H1 (cell line): ENCODE measurements at regions not wholly inside any gene's neighbourhood (a gene's known extent, or its start where the extent isn't known, plus 50 kb on each side); places are given as distances from the start of the nearest gene placed in this dataset.

ENCODE experiments used
- CTCF ChIA-PET: fragments of 300-600 bp; sonication (Branson Sonifier 250); formaldehyde crosslinking; loops from one replicate; lab custom pipeline; 2021; ENCODE audit not compliant: partially characterized antibody; lab: Charles Lee
- POLR2A ChIA-PET: fragments of 300-600 bp; sonication (Branson Sonifier 250); formaldehyde crosslinking; loops from one replicate; lab custom pipeline; 2021; ENCODE audit warnings: inconsistent platforms; ENCODE audit not compliant: partially characterized antibody; lab: Charles Lee
- DNase-seq, 2 experiments: peaks; one replicate each; pipeline versions ENCODE4 v3.0.0 to v3.0.0-alpha.2; 2010 to 2022; ENCODE audit warnings: low spot score in 2 of 2, low read depth in 1 of 2, mixed read lengths in 1 of 2
- FAIRE-seq: peaks from 2 replicates; lab custom pipeline; 2011; peaks lifted over from hg19 to GRCh38; lab: Jason Lieb, UNC
- H2AFZ ChIP-seq: 2 replicates; pipeline ENCODE4 v1.8.1; 2012; ENCODE audit warnings: low read length, inconsistent platforms
- H2AK5ac ChIP-seq: 2 replicates; pipeline ENCODE4 v1.6.1; 2013; ENCODE audit warnings: low read depth, low read length
- H2BK120ac ChIP-seq: replicated peaks from 2 replicates; pipeline ENCODE3; 2013; ENCODE audit warnings: low read depth, low read length, inconsistent platforms
- H2BK12ac ChIP-seq: 2 replicates; pipeline ENCODE4 v1.6.1; 2013; ENCODE audit warnings: low read depth, low read length
- H2BK15ac ChIP-seq: 2 replicates; pipeline ENCODE4 v1.6.1; 2013; ENCODE audit warnings: low read length
- H2BK20ac ChIP-seq: 2 replicates; pipeline ENCODE4 v1.6.1; 2013; ENCODE audit warnings: low read length
- H2BK5ac ChIP-seq: 2 replicates; pipeline ENCODE4 v1.6.1; 2013; ENCODE audit warnings: low read depth, low read length
- H3K14ac ChIP-seq: 2 replicates; pipeline ENCODE4 v1.6.1; 2013; ENCODE audit warnings: inconsistent platforms; ENCODE audit not compliant: insufficient read length
- H3K18ac ChIP-seq: 2 replicates; pipeline ENCODE4 v1.6.1; 2013; ENCODE audit warnings: low read length; ENCODE audit errors: extremely low read depth
- H3K23ac ChIP-seq: 2 replicates; pipeline ENCODE4 v1.6.1; 2013; ENCODE audit warnings: inconsistent platforms; ENCODE audit not compliant: insufficient read length
- H3K23me2 ChIP-seq: 2 replicates; pipeline ENCODE4 v1.6.1; 2013; ENCODE audit warnings: low read depth, low read length
- H3K27ac ChIP-seq: 2 replicates; pipeline ENCODE4 v1.6.1; 2011; ENCODE audit warnings: low read depth, low read length, inconsistent platforms
- H3K27me3 ChIP-seq, 4 experiments: replicated peaks in 1 of 4; 1 replicate in 1 of 4; 2 replicates in 3 of 4; pipeline versions ENCODE4 v1.6.1 to v1.8.1; 2011 to 2013; ENCODE audit warnings: low read length in 3 of 4, mild to moderate bottlenecking in 3 of 4, inconsistent platforms in 2 of 4, mixed read lengths in 2 of 4, moderate library complexity in 1 of 4; ENCODE audit not compliant: control insufficient read depth in 3 of 4, insufficient read depth in 3 of 4; ENCODE audit errors: extremely low read depth in 1 of 4
- H3K36me3 ChIP-seq, 4 experiments: 2 replicates each; pipeline versions ENCODE4 v1.6.1 to v1.8.1; 2011 to 2013; ENCODE audit warnings: mild to moderate bottlenecking in 4 of 4, low read length in 3 of 4, moderate library complexity in 2 of 4, control low read depth in 1 of 4, inconsistent platforms in 1 of 4; ENCODE audit not compliant: insufficient read depth in 4 of 4, control insufficient read depth in 2 of 4
- H3K4ac ChIP-seq: replicated peaks from 2 replicates; pipeline ENCODE3; 2013; ENCODE audit warnings: low read length, low read depth, mixed read lengths, inconsistent platforms; ENCODE audit not compliant: insufficient read length
- H3K4me1 ChIP-seq, 4 experiments: replicated peaks in 1 of 4; 1 replicate in 1 of 4; 2 replicates in 3 of 4; pipeline versions ENCODE4 v1.6.1 to v1.8.1; 2011 to 2013; ENCODE audit warnings: low read length in 3 of 4, inconsistent platforms in 2 of 4, mixed read lengths in 1 of 4; ENCODE audit not compliant: insufficient read depth in 4 of 4, control insufficient read depth in 3 of 4
- H3K4me2 ChIP-seq, 2 experiments: 2 replicates each; pipeline versions ENCODE4 v1.6.1 to v1.8.1; 2011 to 2013; ENCODE audit warnings: low read depth in 2 of 2, low read length in 2 of 2, control low read depth in 1 of 2, inconsistent platforms in 1 of 2, mild to moderate bottlenecking in 1 of 2; ENCODE audit not compliant: insufficient read depth in 1 of 2
- H3K4me3 ChIP-seq, 4 experiments: fragments of 200-600, 300-600 bp in 1 of 4; sonication (generic), shearing (Covaris generic), sonication (Bioruptor Twin) in 1 of 4; 2 replicates each; pipeline versions ENCODE4 v1.5.1 to v1.8.1; 2011 to 2016; ENCODE audit warnings: low read length in 4 of 4, low read depth in 3 of 4, control low read depth in 2 of 4, inconsistent platforms in 2 of 4, mild to moderate bottlenecking in 2 of 4, mixed read lengths in 1 of 4, moderate library complexity in 1 of 4; ENCODE audit not compliant: insufficient read depth in 2 of 4; ENCODE audit errors: extremely low read depth in 1 of 4
- H3K56ac ChIP-seq: replicated peaks from 2 replicates; pipeline ENCODE3; 2013; ENCODE audit warnings: low read depth, mild to moderate bottlenecking, mixed read lengths, low read length, inconsistent platforms; ENCODE audit not compliant: insufficient read length
- H3K79me1 ChIP-seq: 2 replicates; pipeline ENCODE4 v1.6.1; 2013; ENCODE audit warnings: low read depth, low read length, control low read depth
- H3K79me2 ChIP-seq, 2 experiments: 2 replicates each; pipeline versions ENCODE4 v1.6.1 to v1.8.1; 2012 to 2013; ENCODE audit warnings: low read length in 2 of 2, mild to moderate bottlenecking in 2 of 2, inconsistent platforms in 1 of 2; ENCODE audit not compliant: insufficient read depth in 2 of 2, control insufficient read depth in 1 of 2
- H3K9ac ChIP-seq, 4 experiments: replicated peaks in 1 of 4; 1 replicate in 1 of 4; 2 replicates in 3 of 4; pipeline versions ENCODE4 v1.6.1 to v1.8.1; 2011 to 2013; ENCODE audit warnings: low read depth in 3 of 4, low read length in 3 of 4, control low read depth in 2 of 4, mild to moderate bottlenecking in 2 of 4, moderate library complexity in 2 of 4, inconsistent platforms in 1 of 4; ENCODE audit errors: extremely low read depth in 1 of 4
- H3K9me3 ChIP-seq, 2 experiments: 2 replicates each; pipeline versions ENCODE4 v1.6.1 to v1.8.1; 2012 to 2013; ENCODE audit warnings: mild to moderate bottlenecking in 2 of 2, moderate library complexity in 2 of 2, control low read depth in 1 of 2, inconsistent platforms in 1 of 2, low read depth in 1 of 2, low read length in 1 of 2, mixed read lengths in 1 of 2; ENCODE audit not compliant: insufficient read depth in 2 of 2
- H4K20me1 ChIP-seq, 2 experiments: replicated peaks in 1 of 2; 2 replicates each; pipeline versions ENCODE3 to v1.8.1; 2011 to 2013; ENCODE audit warnings: inconsistent platforms in 2 of 2, low read length in 2 of 2, mild to moderate bottlenecking in 1 of 2; ENCODE audit not compliant: insufficient read depth in 2 of 2, control insufficient read depth in 1 of 2
- H4K5ac ChIP-seq: 2 replicates; pipeline ENCODE4 v1.6.1; 2013; ENCODE audit warnings: low read length, low read depth, mixed read lengths, inconsistent platforms; ENCODE audit not compliant: insufficient read length
- H4K8ac ChIP-seq: 2 replicates; pipeline ENCODE4 v1.8.0; 2013; ENCODE audit warnings: mild to moderate bottlenecking, moderate library complexity, low read length, inconsistent platforms; ENCODE audit not compliant: insufficient read depth; ENCODE audit errors: extremely low read depth
- H4K91ac ChIP-seq: replicated peaks from 2 replicates; pipeline ENCODE3; 2013; ENCODE audit warnings: low read length, mixed read lengths, inconsistent platforms; ENCODE audit not compliant: insufficient read length
- ASH2L ChIP-seq: fragments of 200-600, 300-600 bp; sonication (generic); IDR thresholded peaks from one replicate; pipeline ENCODE4 v1.7.1; 2017; ENCODE audit warnings: low read length
- BACH1 ChIP-seq: IDR thresholded peaks from 2 replicates; pipeline ENCODE4 v1.6.1; 2012; ENCODE audit warnings: low read length, improper control_type of control experiment
- EZH2 ChIP-seq: fragments of 200-600 bp; sonication (generic); IDR thresholded peaks from 2 replicates; pipeline ENCODE4 v1.7.1; 2012; ENCODE audit warnings: low read depth, mild to moderate bottlenecking, moderate library complexity, low read length, inconsistent platforms; ENCODE audit not compliant: severe bottlenecking
- HDAC2 ChIP-seq, 2 experiments: fragments of 300-600 bp in 1 of 2; sonication (generic) in 1 of 2; IDR thresholded peaks; 2 replicates each; pipeline ENCODE4 v1.6.1; 2011 to 2012; ENCODE audit warnings: low read depth in 2 of 2, low read length in 2 of 2, mild to moderate bottlenecking in 2 of 2, moderate library complexity in 2 of 2, borderline replicate concordance in 1 of 2, inconsistent platforms in 1 of 2
- KDM1A ChIP-seq: fragments of 200-600, 300-600 bp; sonication (generic); IDR thresholded peaks from 2 replicates; pipeline ENCODE4 v1.7.1; 2016; ENCODE audit warnings: mild to moderate bottlenecking, low read length, borderline replicate concordance
- PHF8 ChIP-seq: fragments of 200-600 bp; sonication (generic); conservative IDR thresholded peaks from 2 replicates; pipeline ENCODE4 v1.7.1; 2012; ENCODE audit warnings: low read depth, mild to moderate bottlenecking, inconsistent platforms, low read length, moderate library complexity
- POLR2AphosphoS5 ChIP-seq: IDR thresholded peaks from 2 replicates; pipeline ENCODE4 v1.6.1; 2011; ENCODE audit warnings: low read depth, low read length
- RBBP5 ChIP-seq: IDR thresholded peaks from 2 replicates; pipeline ENCODE4 v1.7.1; 2012; ENCODE audit warnings: low read depth, mild to moderate bottlenecking, inconsistent platforms, low read length, moderate library complexity, borderline replicate concordance
- SIX5 ChIP-seq: IDR thresholded peaks from 2 replicates; pipeline ENCODE4 v1.6.1; 2011; ENCODE audit warnings: mild to moderate bottlenecking, low read depth, low read length
- SRF ChIP-seq: IDR thresholded peaks from 2 replicates; pipeline ENCODE4 v1.6.1; 2011; ENCODE audit warnings: mild to moderate bottlenecking, low read depth, low read length, moderate library complexity
- TCF12 ChIP-seq: IDR thresholded peaks from 2 replicates; pipeline ENCODE4 v1.6.1; 2011; ENCODE audit warnings: low read depth, mild to moderate bottlenecking, low read length
- WGBS, 2 experiments: shearing (Covaris generic) in 1 of 2; methylation state at CpG; one replicate each; pipeline versions ENCODE4 v1.1.6 to v1.1.7; 2013 to 2015; ENCODE audit warnings: low lambda C conversion rate in 2 of 2, mixed read lengths in 2 of 2, inconsistent platforms in 1 of 2, low coverage in 1 of 2, missing lambda C conversion rate in 1 of 2; ENCODE audit not compliant: insufficient replicate concordance in 2 of 2, insufficient coverage in 1 of 2, insufficient read length in 1 of 2; ENCODE audit errors: extremely low coverage in 1 of 2, missing lambda C conversion rate in 1 of 2; 5-methylcytosine and 5-hydroxymethylcytosine counted together
- TF ChIP-seq, protein P1 (sequence below): IDR thresholded peaks from 2 replicates; pipeline ENCODE4 v1.6.1; 2011; ENCODE audit warnings: low read length, improper control_type of control experiment

DNA sequence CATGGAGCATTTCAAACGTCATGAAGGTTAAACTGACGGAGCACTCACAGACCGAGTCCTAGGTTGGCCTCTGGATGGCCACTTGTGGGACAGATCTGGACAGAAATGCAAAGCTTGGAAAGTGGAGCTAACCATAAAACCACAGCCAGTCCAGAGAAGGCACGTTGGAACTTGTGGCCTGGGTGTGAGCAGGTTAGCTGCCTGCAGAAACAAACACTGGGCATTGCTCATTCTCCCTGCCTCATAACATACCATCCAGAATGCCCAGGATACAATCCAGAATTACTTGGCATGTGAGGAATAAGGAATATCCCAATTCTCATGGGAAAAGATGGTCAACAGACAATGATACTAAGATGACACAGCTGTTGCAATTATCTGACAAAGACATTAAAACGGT lies 1005.0 kb downstream of the TBC1D22A start:
- no peak overlapping the region for H4K8ac ChIP-seq
- H3K4me2 ChIP-seq, result no peak overlapping the region
- no peak overlapping the region for H2BK12ac ChIP-seq
- no peaks in the 10 kb centered on the region for H3K23me2 ChIP-seq
- ChIA-PET CTCF (interaction anchor here (0.6 to 1.8 kb wide), 2 partner anchors 8 to 129 kb away, joined by 3 to 4 read pairs; no protein-coding TSS in a partner anchor), POLR2A (no interaction called here)
- no peak overlapping the region for H3K18ac ChIP-seq
- H2BK120ac ChIP-seq, result no peak overlapping the region
- no peaks in the 10 kb centered on the region for H3K36me3 ChIP-seq
- H4K20me1 ChIP-seq, result peaks cover 0 to 4% of the 10 kb centered on the region in 2 experiments
- FAIRE-seq (no peak), DNase-seq (no peak)
- H3K79me1 ChIP-seq, result no peaks in the 10 kb centered on the region
- H3K27ac ChIP-seq, result no peak overlapping the region
- no peak overlapping the region for H3K14ac ChIP-seq
- H3K79me2 ChIP-seq, result no peaks in the 10 kb centered on the region
- no peaks in the 10 kb centered on the region for H3K27me3 ChIP-seq
- no peak overlapping the region for H3K56ac ChIP-seq
- no peak overlapping the region for H3K23ac ChIP-seq
- WGBS, 2 experiments, result 85% methylated on average over 5 of the region's 5 CpGs; no CpG with 5 or more reads in 1 of the 2 experiments
- no peak overlapping the region for H2BK20ac ChIP-seq
- H2BK5ac ChIP-seq, result no peak overlapping the region
- H3K4me1 ChIP-seq, result no peaks in the 10 kb centered on the region
- no peak overlapping the region for H3K9ac ChIP-seq
- no peak overlapping the region for H3K4me3 ChIP-seq
- no peak overlapping the region for H2BK15ac ChIP-seq
- no peak overlapping the region for H2AK5ac ChIP-seq
- no peak overlapping the region for H2AFZ ChIP-seq
- H4K91ac ChIP-seq, result no peak overlapping the region
- no peak overlapping the region for H4K5ac ChIP-seq
- no peak overlapping the region for H3K4ac ChIP-seq
- no peaks in the 10 kb centered on the region for H3K9me3 ChIP-seq
- no peak for TF ChIP-seq KDM1A
- no peak for TF ChIP-seq ASH2L
- TF ChIP-seq TCF12, result no peak
- TF ChIP-seq RBBP5, result no peak
- TF ChIP-seq BACH1, result no peak
- TF ChIP-seq EZH2, result no peak
- TF ChIP-seq POLR2AphosphoS5, result no peak
- TF ChIP-seq SRF, result no peak
- no peak for TF ChIP-seq SIX5
- no peak for TF ChIP-seq PHF8
- TF ChIP-seq, protein P1, sequence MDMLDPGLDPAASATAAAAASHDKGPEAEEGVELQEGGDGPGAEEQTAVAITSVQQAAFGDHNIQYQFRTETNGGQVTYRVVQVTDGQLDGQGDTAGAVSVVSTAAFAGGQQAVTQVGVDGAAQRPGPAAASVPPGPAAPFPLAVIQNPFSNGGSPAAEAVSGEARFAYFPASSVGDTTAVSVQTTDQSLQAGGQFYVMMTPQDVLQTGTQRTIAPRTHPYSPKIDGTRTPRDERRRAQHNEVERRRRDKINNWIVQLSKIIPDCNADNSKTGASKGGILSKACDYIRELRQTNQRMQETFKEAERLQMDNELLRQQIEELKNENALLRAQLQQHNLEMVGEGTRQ, result no peak
- TF ChIP-seq HDAC2 (IDR thresholded peaks at IDR 0.05; ENCODE audit: borderline replicate concordance in 1 of 2, low read depth in 2 of 2, low read length in 2 of 2), result no peak
